ENCODE measurements at regions not wholly inside any gene's neighbourhood (a gene's known extent, or its start where the extent isn't known, plus 50 kb on each side); places are given as distances from the start of the nearest gene placed in this dataset.

DNA sequence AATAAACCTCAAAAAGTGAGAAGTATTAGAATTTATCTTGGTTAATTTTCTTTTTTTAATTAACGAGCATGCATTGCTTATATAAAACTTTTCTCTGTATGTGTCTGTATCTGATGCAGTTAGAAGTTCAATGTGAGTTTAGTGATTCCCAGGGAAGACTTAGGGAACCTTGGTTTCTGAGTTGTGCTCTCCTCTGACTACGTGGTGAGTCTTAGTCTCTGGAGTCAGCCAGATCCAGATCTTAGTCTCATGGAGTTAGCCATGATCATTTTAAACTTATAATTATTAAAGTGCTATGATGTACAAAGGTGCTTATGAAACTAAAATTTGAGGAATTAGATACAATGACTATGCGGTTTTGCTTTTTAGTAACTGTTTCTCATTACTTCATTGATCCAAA lies 285.3 kb upstream of the DMRT1 start:
- no peak overlapping the region for H3K27ac ChIP-seq
- CTCF ChIA-PET = no interaction called here
- no peak for TF ChIP-seq CTCF (conservative IDR thresholded peaks at IDR 0.05; ENCODE audit: low read depth)
- POLR2A ChIA-PET (ENCODE audit: low non-redundant PET) = no interaction called here
- DNase-seq (ENCODE audit: low spot score) = no peak

- DNase-seq (ENCODE audit: low spot score) = no peak
- no peak overlapping the region for H3K27ac ChIP-seq
- TF ChIP-seq CTCF (conservative IDR thresholded peaks at IDR 0.05; ENCODE audit: low read depth) = no peak
- ChIA-PET POLR2A (ENCODE audit: low non-redundant PET) (no interaction called here), CTCF (no interaction called here)
Measured at GRCh38 chr9:556675-557074, 284.8 kb upstream of the DMRT1 start.

GRCh38 chr9:557601-558201 lies 283.8 kb upstream of the DMRT1 start:
- H3K27ac ChIP-seq = no peak overlapping the region
- POLR2A ChIA-PET (ENCODE audit: low non-redundant PET) = no interaction called here
- TF ChIP-seq CTCF (conservative IDR thresholded peaks at IDR 0.05; ENCODE audit: low read depth) = no peak
- CTCF ChIA-PET = no interaction called here
- no peak for DNase-seq (ENCODE audit: low spot score)

GRCh38 chr9:561427-561826 lies 280.1 kb upstream of the DMRT1 start:
- POLR2A ChIA-PET (ENCODE audit: low non-redundant PET) = no interaction called here
- CTCF ChIA-PET = no interaction called here
- H3K27ac ChIP-seq = no peak overlapping the region
- no peak for DNase-seq (ENCODE audit: low spot score)
- no peak for TF ChIP-seq CTCF (conservative IDR thresholded peaks at IDR 0.05; ENCODE audit: low read depth)

DNA sequence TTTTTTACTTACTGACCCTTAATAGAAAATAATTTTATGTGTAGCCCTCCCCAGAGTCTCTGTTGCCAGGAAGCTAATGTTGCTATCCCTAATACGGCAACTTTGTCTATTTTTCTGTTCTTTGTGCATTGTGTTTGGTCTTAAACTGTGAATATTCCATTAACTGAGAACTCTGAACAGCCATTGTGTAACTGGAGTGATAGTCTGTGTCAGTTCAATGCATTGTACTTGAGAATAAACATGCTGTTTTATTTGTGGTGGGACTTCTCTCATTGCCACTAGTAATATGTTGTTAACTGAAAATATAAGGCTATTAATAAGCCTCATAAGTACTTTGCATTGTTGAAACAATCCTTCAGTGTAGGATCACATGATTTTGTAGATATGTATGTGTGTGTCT lies 278.3 kb upstream of the DMRT1 start:
- POLR2A ChIA-PET (ENCODE audit: low non-redundant PET) = no interaction called here
- CTCF ChIA-PET = no interaction called here

GRCh38 chr9:565528-565927 lies 276.0 kb upstream of the DMRT1 start:
- POLR2A ChIA-PET (ENCODE audit: low non-redundant PET) = no interaction called here

More for the DNA sequence above, 278.3 kb upstream of the DMRT1 start:
- no peak overlapping the region for H3K27ac ChIP-seq
- no peak for TF ChIP-seq CTCF (conservative IDR thresholded peaks at IDR 0.05; ENCODE audit: low read depth)
- DNase-seq (ENCODE audit: low spot score) = no peak

More at GRCh38 chr9:565528-565927, 276.0 kb upstream of the DMRT1 start:
- DNase-seq (ENCODE audit: low spot score) = no peak
- no peak for TF ChIP-seq CTCF (conservative IDR thresholded peaks at IDR 0.05; ENCODE audit: low read depth)
- no peak overlapping the region for H3K27ac ChIP-seq
- CTCF ChIA-PET = no interaction called here
